Suprapubic skin (tissue), 4 donors: ENCODE measurements at regions not wholly inside any gene's neighbourhood (a gene's known extent, or its start where the extent isn't known, plus 50 kb on each side); places are given as distances from the start of the nearest gene placed in this dataset.
"Not testable (repeated sequence)": the region's sequence is repeated elsewhere in the genome, so short reads cannot be mapped to it uniquely, and the experiment has no call there.

Experiments
- DNase-seq, 2 donors: peaks; one replicate each; pipeline ENCODE4 v3.0.0-alpha.2; 2019; ENCODE audit warnings: low spot score in 2 of 2
- H3K27ac ChIP-seq: fragments of 200-600 bp; sonication (generic); one replicate; pipeline ENCODE4 v1.5.1; 2019
- H3K27me3 ChIP-seq: fragments of 200-600 bp; sonication (generic); one replicate; pipeline ENCODE4 v1.5.1; 2019
- H3K36me3 ChIP-seq: fragments of 200-600 bp; sonication (generic); one replicate; pipeline ENCODE4 v1.5.1; 2019
- H3K4me1 ChIP-seq: fragments of 200-600 bp; sonication (generic); one replicate; pipeline ENCODE4 v1.5.1; 2019
- H3K4me3 ChIP-seq: fragments of 200-600 bp; sonication (generic); one replicate; pipeline ENCODE4 v1.5.1; 2019; ENCODE audit warnings: mild to moderate bottlenecking
- H3K9me3 ChIP-seq: fragments of 200-600 bp; sonication (generic); one replicate; pipeline ENCODE4 v1.5.1; 2019
- CTCF ChIP-seq, 2 donors: fragments of 200-600 bp in 1 of 2; fragments of 450-650 bp in 1 of 2; sonication (generic) in 1 of 2; IDR thresholded peaks; one replicate each; pipeline ENCODE4 v1.5.1; 2016 to 2019; ENCODE audit warnings: antibody characterized with exemption in 2 of 2, mild to moderate bottlenecking in 1 of 2, moderate library complexity in 1 of 2
- EP300 ChIP-seq: sonication (generic); formaldehyde crosslinking; IDR thresholded peaks from one replicate; pipeline ENCODE4 v1.6.1; 2017; ENCODE audit warnings: antibody characterized with exemption
- POLR2A ChIP-seq, 2 donors: fragments of 450-650 bp; IDR thresholded peaks; one replicate each; pipeline ENCODE4 v1.6.1; 2017; ENCODE audit warnings: antibody characterized with exemption in 2 of 2, mild to moderate bottlenecking in 2 of 2, moderate library complexity in 2 of 2
- POLR2AphosphoS5 ChIP-seq, 3 donors: sonication (generic); formaldehyde crosslinking; IDR thresholded peaks; one replicate each; pipeline ENCODE4 v1.6.1; 2017; ENCODE audit warnings: antibody characterized with exemption in 3 of 3
- WGBS: methylation state at CpG from one replicate; pipeline ENCODE4 v1.1.5; 2018; 5-methylcytosine and 5-hydroxymethylcytosine counted together

- H3K36me3 ChIP-seq: no peaks in the 10 kb centered on the region
- no peak overlapping the region for H3K4me3 ChIP-seq
- TF ChIP-seq POLR2AphosphoS5 (IDR thresholded peaks at IDR 0.05): no peak
- TF ChIP-seq EP300: no peak
- TF ChIP-seq CTCF (IDR thresholded peaks at IDR 0.05): no peak
- no peak for TF ChIP-seq POLR2A (IDR thresholded peaks at IDR 0.05)
- no peak for DNase-seq
- peaks cover 5% of the 10 kb centered on the region for H3K27me3 ChIP-seq
- peaks cover 16% of the 10 kb centered on the region for H3K4me1 ChIP-seq
- no peak overlapping the region for H3K27ac ChIP-seq
- 56% methylated on average over 9 of the region's 9 CpGs for WGBS
- peaks cover 3% of the 10 kb centered on the region for H3K9me3 ChIP-seq
Observed at GRCh38 chr1:21378705-21379494, 61.0 kb upstream of the NBPF3 start.

- 90% methylated on average over 6 of the region's 6 CpGs for WGBS
- Histone ChIP-seq H3K4me3 (no peak overlapping the region), H3K9me3 (no peaks in the 10 kb centered on the region), H3K4me1 (peaks cover 11% of the 10 kb centered on the region), H3K36me3 (no peaks in the 10 kb centered on the region), H3K27ac (no peak overlapping the region), H3K27me3 (no peaks in the 10 kb centered on the region)
- TF ChIP-seq CTCF (IDR thresholded peaks at IDR 0.05) (no peak), POLR2A (IDR thresholded peaks at IDR 0.05) (no peak), EP300 (no peak), POLR2AphosphoS5 (IDR thresholded peaks at IDR 0.05) (no peak)
- no peak for DNase-seq
Observed at GRCh38 chr1:21372383-21372782, 67.6 kb upstream of the NBPF3 start.

- Histone ChIP-seq H3K4me3 (no peak overlapping the region), H3K36me3 (no peaks in the 10 kb centered on the region), H3K4me1 (peaks cover 11% of the 10 kb centered on the region), H3K9me3 (no peaks in the 10 kb centered on the region), H3K27me3 (no peaks in the 10 kb centered on the region), H3K27ac (no peak overlapping the region)
- TF ChIP-seq POLR2AphosphoS5 (IDR thresholded peaks at IDR 0.05) (no peak), CTCF (IDR thresholded peaks at IDR 0.05) (no peak), EP300 (no peak), POLR2A (IDR thresholded peaks at IDR 0.05) (no peak)
- DNase-seq: no peak
- 74% methylated on average over 4 of the region's 4 CpGs for WGBS
Observed at GRCh38 chr1:21369905-21370304, 70.0 kb upstream of the NBPF3 start.

GRCh38 chr1:21368515-21369289 is 71.2 kb upstream of the NBPF3 start:
- peak; percentile 81 to 87 for DNase-seq
- WGBS: 11% methylated on average over 7 of the region's 9 CpGs

GRCh38 chr1:21367973-21368514 is 71.9 kb upstream of the NBPF3 start:
- 53% methylated on average over 14 of the region's 14 CpGs for WGBS
- peaks cover 11% of the 10 kb centered on the region for H3K4me1 ChIP-seq
- H3K36me3 ChIP-seq, H3K27ac ChIP-seq, H3K4me3 ChIP-seq, H3K27me3 ChIP-seq, DNase-seq, H3K9me3 ChIP-seq: not testable (repeated sequence)

More at GRCh38 chr1:21368515-21369289, 71.2 kb upstream of the NBPF3 start:
- H3K36me3 ChIP-seq: no peaks in the 10 kb centered on the region
- no peak overlapping the region for H3K4me3 ChIP-seq
- H3K9me3 ChIP-seq: no peaks in the 10 kb centered on the region
- H3K27me3 ChIP-seq: no peaks in the 10 kb centered on the region
- no peak for TF ChIP-seq POLR2AphosphoS5 (IDR thresholded peaks at IDR 0.05)
- TF ChIP-seq CTCF (IDR thresholded peaks at IDR 0.05): peak; percentile 91 to 99
- H3K27ac ChIP-seq: no peak overlapping the region
- peaks cover 11% of the 10 kb centered on the region for H3K4me1 ChIP-seq
